HG02642 (cell line): ENCODE measurements at regions not wholly inside any gene's neighbourhood (a gene's known extent, or its start where the extent isn't known, plus 50 kb on each side); places are given as distances from the start of the nearest gene placed in this dataset.
"Not testable (repeated sequence)": the region's sequence is repeated elsewhere in the genome, so short reads cannot be mapped to it uniquely, and the experiment has no call there.

ENCODE experiments used
- ATAC-seq: cut with Tn5 transposase; IDR thresholded peaks from one replicate; pipeline ENCODE4 v1.9.1; 2021; ENCODE audit warnings: mild to moderate bottlenecking; ENCODE audit not compliant: unreplicated experiment, poor library complexity

DNA sequence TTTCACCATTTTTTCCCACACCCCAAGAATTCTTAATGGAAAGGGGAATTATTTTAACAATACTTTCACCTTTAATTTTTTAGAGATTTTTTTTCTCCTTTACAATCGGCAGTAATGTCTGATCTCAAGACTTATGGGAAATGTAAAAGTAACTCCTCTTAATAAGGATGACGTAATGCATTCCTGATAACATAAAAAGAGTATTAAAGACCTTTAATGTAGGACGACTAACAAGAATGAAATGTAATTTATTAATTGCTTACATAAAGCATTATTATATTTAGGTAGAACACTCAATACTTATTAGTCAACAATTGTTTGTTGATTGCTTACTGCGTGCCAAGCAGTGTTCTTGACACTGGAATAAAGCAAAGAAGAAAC lies 416.8 kb upstream of the NAALADL2 start:
- no peak for ATAC-seq

DNA sequence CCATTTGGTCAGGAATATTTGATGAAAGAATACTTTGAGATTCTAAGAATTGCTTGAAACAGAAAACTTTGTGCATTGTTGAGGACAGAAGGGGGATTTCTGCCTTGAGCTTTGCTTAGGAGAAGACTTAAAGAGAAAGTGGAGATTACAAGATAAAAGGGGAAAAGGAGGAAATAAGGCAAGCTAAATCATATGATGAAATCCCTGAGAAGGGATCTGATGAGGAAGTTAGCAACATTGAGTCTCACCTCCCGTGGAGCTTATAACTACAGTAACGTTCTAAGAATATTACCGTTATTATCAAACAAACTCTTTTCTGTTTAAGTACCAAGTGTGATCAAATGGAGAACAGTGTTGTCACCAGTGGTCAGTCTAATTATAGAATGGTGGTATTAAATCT lies 414.7 kb upstream of the NAALADL2 start:
- ATAC-seq = no peak

DNA sequence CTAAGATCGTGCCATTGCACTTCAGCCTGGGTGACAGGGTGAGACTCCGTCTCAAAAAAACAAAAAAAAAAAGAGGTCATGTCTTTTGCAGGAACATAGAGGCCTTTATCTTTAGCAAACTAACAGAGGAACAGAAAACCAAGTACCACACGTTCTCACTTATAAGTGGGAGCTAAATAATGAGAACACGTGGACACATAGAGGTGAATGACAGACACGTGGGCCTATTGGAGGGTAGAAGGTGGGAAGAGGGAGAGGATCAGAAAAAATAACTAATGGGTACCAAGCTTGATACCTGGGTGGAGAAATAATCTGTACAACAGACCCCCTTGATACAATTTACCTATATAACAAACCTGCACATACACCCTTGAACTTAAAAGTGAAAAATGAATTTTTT lies 401.4 kb upstream of the NAALADL2 start:
- no peak for ATAC-seq

DNA sequence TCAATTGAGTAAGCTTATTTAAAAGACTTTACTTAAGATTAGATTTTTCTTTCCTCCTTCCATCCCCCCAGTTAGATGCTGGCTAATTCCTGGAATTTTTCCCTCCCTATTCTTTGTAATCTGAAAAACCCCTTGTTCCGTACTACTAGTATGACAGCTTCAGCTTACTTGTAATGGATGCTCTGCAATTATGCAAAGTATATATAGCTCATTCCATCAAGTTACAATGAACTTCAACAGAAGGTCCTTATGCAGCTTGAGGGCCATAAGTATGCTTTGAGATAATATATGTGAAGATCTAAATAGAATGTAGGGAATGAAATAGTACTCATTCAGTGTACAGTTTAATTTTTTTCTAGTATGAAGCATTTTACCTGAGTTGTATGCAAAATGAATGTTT lies 398.3 kb upstream of the NAALADL2 start:
- no peak for ATAC-seq

DNA sequence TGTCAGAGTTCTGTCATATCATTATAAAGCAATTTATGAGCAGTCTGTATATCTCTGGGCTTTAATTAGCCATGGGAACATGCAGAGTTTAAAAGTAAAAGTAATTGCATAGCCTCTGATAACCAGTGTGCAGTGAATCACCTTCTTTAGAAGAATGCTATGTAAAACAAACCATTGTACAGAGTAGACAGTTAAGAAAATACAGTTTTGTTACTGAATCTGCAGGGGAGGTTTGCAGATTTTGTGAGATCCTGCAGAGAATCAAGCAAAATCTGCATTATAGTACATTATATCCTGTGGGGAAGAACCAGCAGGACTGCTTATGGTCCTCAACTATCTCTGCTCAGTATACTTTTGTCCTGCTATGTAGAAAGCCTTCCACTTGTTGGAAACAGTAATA lies 396.2 kb upstream of the NAALADL2 start:
- no peak for ATAC-seq

DNA sequence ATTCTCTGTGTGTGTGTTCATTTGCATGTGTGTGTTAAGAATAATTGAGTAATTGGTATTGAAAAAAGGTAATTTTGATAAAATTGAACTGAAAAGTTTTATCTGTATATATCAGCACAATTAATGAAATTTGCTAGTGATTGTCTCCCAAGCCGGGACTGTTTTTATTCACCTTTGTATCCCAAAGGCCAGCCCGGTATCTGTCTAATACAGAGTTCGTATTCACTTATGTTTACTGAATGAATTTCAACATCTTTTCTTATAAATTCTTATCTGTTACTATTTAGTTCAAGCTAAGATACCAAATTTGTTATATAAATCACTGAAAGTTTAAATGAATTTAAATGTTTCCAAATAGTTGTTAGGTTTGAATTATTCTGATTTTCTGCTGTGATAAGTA lies 394.0 kb upstream of the NAALADL2 start:
- ATAC-seq = no peak

DNA sequence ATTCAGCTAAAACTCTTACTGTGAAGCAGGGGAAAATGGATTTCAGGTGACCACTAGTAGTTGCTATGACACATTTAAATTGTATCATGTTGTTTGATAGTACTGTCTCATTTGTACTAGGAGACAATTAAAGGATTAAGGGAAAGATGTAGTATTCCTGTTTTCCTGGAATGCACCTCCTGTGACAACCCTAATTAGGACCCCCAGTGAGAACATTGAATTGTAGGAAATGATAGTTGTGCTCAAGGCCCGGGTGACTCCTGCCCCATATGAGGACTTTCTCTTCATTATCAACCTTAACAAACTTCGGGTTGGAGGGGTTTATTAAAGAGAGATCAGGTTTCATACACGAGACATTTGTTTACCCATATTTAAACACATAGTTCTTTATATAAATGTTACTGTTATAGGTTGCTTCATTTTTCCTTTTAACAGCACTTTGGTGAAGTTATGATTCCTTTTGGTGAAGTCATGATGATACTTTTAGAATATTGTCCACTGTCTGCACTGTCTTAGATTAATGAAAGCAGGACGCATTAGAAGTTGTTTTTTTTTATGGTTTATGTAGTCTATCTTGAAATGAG lies 392.6 kb upstream of the NAALADL2 start:
- ATAC-seq = no peak

DNA sequence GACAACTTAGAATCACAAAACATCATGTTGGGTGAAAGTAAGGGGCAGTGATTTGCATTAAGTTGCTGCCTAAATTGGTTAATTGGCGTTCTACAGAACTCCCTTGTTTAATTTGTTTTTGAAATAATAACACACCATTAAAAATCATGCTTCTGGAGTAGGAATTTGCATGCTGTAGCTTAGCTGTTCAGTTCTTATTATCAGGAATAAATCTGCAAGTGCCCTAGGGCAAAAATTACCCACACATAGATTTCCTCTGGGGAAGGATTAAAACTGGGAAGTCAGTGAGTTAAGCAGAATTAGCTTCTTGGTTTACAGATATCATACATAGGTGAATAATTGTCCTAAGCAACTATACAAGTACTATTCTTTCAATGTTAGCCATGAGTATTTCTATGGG lies 381.6 kb upstream of the NAALADL2 start:
- ATAC-seq = no peak

DNA sequence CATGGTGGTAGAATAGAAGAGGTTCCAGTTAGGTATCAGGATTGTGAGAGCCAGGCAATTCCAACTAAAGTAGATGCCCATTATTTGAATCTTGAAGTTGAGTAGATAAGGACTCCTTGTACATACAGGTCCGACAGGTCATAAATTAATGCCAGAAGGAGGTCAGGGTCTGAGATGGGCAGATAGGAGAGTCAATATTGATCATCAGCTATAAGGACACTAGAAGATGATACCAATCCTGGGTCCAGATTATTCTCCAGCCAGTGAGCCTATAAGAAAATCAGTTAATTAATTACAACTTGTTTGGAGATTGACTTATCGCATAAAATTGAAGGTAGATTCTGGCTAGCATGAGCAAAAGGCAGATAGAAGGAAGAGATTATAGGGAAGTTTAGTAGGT lies 378.4 kb upstream of the NAALADL2 start:
- no peak for ATAC-seq

DNA sequence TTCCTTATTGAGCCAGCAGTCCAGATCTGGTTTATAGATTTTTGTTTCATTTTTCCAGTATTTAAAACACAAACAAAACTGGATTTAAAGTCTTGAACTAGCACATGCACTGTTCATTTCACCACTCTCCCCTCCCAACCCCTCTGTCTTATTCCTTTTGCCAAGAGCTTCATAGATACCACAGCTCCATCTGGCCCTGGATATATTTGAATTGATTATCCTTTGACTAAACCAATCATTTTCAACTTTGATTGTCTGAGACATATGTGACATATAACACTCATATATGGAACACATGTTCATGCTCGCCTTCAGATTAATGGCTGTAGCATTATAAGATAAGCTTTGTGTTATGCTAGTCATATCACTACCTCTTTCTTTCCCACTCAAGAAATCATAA lies 376.6 kb upstream of the NAALADL2 start:
- ATAC-seq = no peak

DNA sequence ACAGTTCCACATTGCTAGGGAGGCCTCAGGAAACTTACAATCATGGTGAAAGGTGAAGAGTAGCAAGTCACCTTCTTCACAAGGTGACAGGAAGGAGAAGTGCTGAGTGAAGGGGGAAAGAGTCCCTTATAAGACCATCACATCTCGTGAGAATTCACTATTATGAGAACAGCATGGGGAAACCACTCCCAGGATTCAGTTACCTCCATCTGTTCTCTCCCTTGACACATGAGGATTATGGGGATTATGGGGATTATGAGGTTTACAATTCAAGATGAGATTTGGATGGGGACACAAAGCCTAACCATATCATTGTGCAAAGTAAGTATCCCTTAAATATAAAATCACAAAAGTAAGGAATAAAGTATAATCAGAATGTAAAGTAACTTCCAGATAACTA lies 375.9 kb upstream of the NAALADL2 start:
- ATAC-seq = no peak

DNA sequence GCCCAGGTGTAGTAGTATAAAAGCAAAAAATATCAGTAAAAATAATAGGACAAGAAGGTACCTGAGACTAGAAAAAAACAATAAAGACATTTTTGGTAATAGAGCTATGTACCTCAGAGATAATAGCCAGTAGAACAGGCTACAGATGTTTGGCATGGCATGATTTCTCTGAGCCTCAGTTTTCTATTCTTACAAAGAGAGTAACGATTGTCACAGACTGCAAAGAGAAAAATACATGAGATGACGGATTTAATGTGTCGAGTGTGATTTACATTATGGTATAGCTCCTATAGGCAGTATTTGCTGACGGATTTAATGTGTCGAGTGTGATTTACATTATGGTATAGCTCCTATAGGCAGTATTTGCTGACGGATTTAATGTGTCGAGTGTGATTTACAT lies 375.3 kb upstream of the NAALADL2 start:
- ATAC-seq = not testable (repeated sequence)

DNA sequence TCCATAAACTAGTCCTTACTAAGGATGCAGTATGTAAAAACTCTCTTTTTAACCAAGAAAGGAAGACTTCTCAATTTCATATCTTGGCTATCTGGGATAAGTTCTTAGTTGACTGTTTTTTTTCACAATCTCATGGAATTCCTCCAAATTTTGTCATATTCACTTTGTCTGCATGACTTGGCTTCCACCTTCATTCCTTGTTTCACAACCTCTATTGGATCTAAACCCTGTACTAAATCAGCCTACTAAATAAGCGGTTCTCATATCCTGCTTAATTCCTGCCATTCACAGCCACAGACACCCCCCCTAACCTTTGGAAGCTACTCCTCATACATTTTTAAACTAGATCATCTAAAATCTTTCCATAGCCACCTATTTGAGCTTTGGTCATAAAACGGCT lies 370.6 kb upstream of the NAALADL2 start:
- no peak for ATAC-seq

DNA sequence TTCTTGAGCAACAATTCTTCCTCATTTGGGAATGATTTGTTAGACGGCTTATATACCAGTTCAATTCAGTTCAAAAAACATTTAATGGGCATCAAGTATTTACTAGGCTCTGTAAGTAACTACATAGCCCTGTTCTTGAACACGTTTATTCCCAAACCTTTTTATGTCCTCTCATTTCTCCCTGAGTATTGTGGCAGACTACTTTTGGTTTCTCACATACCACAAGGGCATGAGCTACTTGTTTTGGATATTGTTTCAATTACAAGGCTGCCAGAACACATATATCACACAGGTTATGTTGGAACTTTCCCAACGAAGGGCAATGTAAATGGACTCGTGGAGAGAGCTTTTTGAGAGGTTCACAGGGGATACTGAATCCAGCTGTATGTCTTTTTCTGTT lies 363.8 kb upstream of the NAALADL2 start:
- ATAC-seq = no peak

DNA sequence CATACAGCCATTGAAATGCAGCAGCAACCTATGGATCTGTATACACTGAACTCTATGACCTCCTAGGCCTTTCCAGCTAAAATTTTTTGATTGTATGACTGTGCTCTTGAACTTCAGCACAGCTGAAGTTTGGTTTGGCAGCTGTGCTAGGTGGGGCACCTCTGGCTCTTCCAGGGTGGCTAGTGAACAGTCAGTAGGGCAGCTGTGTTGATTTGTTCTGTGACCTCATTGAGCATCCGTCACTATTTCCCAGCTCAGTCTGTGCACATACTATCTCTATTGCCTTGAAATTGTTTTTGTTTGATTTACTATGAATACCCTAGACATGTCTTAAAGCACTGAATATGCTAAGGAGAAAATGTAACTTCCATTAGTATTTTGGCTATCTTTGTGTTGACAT lies 363.2 kb upstream of the NAALADL2 start:
- no peak for ATAC-seq

DNA sequence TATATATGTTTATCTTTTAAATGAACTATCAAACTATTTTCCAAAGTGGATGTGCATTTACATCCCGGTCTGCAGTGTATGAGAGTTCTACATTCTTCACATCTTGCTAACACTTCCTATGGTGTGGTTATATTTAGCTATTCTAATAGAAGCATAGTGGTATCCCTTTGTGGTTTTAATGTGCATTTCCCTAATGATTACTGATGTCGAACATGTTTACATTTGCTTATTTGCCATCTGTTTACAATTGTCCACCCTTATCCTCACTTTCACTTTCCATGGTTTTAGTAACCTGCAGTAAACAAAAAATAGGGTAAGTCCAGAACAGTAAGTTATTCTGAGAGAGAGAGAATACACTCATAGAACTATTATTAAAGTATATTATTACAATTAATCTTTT lies 360.5 kb upstream of the NAALADL2 start:
- ATAC-seq = no peak

DNA sequence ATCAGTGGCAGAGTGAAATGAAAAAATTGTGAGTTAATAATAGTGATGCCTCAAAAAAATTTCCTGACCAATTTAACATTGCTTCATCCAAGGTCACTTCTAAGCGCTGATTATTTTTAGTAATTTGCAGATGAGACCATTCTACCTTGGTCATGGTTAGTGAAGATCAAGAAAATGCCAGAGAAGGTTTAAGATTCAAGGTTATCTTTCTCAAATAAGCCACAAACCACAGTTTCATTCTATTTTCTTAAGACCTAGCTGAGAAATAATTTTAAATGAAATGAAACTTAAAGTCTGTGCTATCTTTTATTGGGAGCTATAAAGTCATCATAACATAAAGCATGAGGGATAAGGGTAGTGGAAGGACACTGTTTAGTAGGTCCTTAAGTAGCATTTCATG lies 353.9 kb upstream of the NAALADL2 start:
- ATAC-seq = no peak

DNA sequence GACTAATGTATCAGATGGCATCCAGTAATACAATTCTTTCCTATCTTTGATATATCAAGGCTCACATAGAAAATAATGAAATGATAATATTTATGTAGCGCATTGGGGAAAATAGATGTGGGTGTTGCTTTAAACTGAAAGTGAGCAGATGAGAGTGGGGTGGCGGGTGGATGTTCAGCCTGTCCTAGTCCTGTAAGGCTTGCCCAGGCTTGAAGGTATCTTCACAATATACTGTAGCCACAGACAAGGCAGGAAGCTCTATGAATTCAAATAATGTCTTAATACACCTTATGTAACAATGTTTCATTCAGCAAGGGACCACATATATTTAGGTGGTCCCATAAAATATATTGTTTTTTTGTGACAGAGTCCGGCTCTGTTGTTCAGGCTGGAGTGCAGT lies 334.9 kb upstream of the NAALADL2 start:
- ATAC-seq = no peak

DNA sequence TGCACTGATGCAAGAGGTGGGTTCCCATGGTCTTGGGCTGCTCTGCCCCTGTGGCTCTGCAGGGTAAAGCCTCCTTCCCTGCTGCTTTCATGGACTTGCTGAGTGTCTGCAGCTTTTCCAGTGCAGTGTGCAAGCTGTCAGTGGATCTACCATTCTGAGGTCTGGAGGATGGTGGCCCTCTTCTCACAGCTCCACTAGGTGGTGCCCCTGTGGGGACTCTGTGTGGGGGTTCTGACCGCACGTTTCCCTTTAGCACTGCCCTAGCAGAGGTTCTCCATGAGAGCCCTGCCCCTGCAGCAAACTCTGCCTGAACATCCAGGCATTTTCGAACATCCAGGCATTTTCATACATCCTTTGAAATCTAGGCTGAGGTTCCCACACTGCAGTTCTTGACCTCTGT lies 329.8 kb upstream of the NAALADL2 start:
- no peak for ATAC-seq

DNA sequence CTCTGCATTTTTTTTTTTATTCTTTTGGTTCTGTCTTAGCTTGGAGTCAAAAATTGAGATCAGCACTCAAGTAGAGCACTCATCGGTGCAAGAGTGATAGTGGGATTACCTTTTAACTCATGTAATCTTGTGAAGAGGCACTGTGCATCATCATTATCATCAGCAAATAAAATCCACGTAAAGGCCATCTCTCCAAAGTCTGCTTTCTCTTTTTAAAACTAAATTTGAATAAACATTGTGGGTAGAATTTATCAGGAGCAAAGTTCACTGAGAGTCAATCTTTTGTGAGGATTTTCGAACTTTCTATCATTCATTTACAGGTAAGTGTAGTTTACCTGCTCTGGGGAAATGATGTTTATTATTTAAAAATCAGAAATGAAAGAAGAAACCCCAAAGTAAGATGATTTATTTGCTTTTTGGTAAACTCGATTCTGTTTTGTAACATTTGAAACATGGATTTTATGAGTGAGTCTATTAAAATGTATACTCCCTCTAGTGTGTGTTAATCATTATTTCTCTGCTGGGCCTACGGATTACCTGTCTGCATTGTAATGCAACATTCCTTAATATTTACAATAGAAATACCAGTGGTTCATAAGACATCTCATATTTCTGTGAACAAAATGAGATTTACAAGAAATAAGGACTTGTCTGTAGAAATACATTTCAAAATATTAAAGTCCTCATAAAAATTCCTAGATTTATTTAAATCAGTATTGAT lies 327.7 kb upstream of the NAALADL2 start:
- no peak for ATAC-seq

DNA sequence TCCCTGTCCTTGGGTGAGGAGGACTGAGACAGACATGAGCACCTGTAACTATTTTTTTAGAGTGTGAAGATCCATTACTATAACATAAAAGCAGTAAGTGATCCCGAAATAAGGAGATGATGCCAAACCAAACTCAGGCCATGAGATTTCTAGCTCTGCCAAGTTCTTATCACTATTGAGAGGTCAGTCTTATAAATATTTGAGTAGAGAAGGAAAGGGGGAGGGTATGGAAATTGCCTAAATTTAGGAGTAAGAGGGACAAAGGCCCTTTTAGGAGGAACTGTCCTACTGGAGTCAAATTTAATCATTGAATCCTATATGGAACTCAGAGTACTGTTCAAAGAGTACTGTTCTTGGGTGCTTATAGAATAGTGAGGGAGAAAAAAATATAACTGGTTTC lies 326.9 kb upstream of the NAALADL2 start:
- ATAC-seq = no peak

DNA sequence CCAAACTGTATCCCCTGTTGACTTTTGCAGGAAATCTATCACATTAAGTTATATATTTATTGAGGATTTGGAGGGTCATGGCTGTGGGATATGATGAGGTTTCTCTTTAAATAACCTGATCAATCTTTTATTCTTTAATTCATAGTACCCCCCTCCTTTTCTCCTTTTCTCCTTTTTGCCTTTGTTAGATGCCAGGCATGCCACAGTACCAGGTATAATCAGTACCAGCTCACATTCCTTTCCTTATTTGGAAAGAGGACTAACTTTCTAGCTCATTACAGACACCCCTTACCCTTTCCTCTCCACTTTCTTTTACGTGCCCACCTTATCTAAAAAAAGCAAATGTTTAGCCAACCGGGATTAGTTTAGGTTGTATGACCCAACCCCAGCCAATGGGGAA lies 326.4 kb upstream of the NAALADL2 start:
- no peak for ATAC-seq

DNA sequence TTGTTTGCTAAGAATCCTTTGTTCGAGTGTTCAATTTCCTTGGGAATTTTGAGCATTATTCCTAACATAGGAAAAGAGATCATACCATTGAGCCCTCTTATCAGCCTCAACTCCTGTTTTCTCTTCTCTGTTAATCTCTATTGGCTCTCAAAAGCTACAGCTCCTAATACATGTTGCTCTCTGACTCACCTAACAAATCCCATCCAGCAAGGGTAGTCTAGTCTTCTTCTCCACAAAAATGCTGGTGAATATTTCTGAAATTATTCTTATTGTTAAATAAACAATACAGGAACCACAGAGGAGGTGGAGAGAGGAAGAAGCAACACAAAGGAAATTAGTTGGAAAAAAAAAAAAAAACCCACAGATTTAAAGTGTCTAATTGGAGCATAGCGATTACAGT lies 325.8 kb upstream of the NAALADL2 start:
- ATAC-seq = no peak
